BJ (cell line): ENCODE measurements at regions not wholly inside any gene's neighbourhood (a gene's known extent, or its start where the extent isn't known, plus 50 kb on each side); places are given as distances from the start of the nearest gene placed in this dataset.

Experiments
- CTCF ChIA-PET: fragments of 350-600 bp; formaldehyde crosslinking; extraction: SDS; loops from one replicate; lab custom pipeline; 2021; ENCODE audit warnings: antibody characterized with exemption, inconsistent platforms; lab: Yijun Ruan, JAX
- POLR2A ChIA-PET: fragments of 300-600 bp; sonication (Branson Sonifier 250); formaldehyde crosslinking; extraction: SDS; loops from one replicate; lab custom pipeline; 2021; ENCODE audit warnings: antibody characterized with exemption; lab: Charles Lee
- DNase-seq: peaks from one replicate; pipeline ENCODE4 v3.0.0-alpha.2; 2011; ENCODE audit warnings: low read depth
- H3K27me3 ChIP-seq: 2 replicates; pipeline ENCODE4 v1.6.0; 2011; ENCODE audit warnings: low read length; ENCODE audit not compliant: control insufficient read depth, insufficient read depth
- H3K36me3 ChIP-seq: 2 replicates; pipeline ENCODE4 v1.5.1; 2011; ENCODE audit warnings: low read length; ENCODE audit not compliant: control insufficient read depth, insufficient read depth
- H3K4me3 ChIP-seq: 2 replicates; pipeline ENCODE4 v1.5.1; 2011; ENCODE audit warnings: low read depth, mild to moderate bottlenecking, control low read depth, low read length
- CTCF ChIP-seq: IDR thresholded peaks from 2 replicates; pipeline ENCODE4 v1.5.1; 2011; ENCODE audit warnings: low read depth, mild to moderate bottlenecking, control low read depth, inconsistent platforms, low read length, moderate library complexity; ENCODE audit not compliant: insufficient read depth

GRCh38 chr18:75533209-75533608 is 105.7 kb upstream of the SMIM21 start:
- ChIA-PET CTCF (no interaction called here), POLR2A (no interaction called here)

GRCh38 chr18:75531851-75532459 is 104.5 kb upstream of the SMIM21 start:
- DNase-seq: no peak
- CTCF ChIA-PET: no interaction called here
- Histone ChIP-seq H3K4me3 (no peak overlapping the region), H3K36me3 (no peaks in the 10 kb centered on the region), H3K27me3 (no peaks in the 10 kb centered on the region)
- POLR2A ChIA-PET: no interaction called here
- TF ChIP-seq CTCF: no peak

More at GRCh38 chr18:75533209-75533608, 105.7 kb upstream of the SMIM21 start:
- no peak for DNase-seq
- TF ChIP-seq CTCF: no peak
- Histone ChIP-seq H3K27me3 (no peaks in the 10 kb centered on the region), H3K4me3 (no peak overlapping the region), H3K36me3 (no peaks in the 10 kb centered on the region)

- CTCF ChIA-PET: no interaction called here
- TF ChIP-seq CTCF: no peak
- POLR2A ChIA-PET: no interaction called here
- no peaks in the 10 kb centered on the region for H3K27me3 ChIP-seq
- no peak overlapping the region for H3K4me3 ChIP-seq
- H3K36me3 ChIP-seq: no peaks in the 10 kb centered on the region
- DNase-seq: no peak
These were observed 103.8 kb upstream of the SMIM21 start for GRCh38 chr18:75531212-75531850.

GRCh38 chr18:75530566-75531211 is 103.2 kb upstream of the SMIM21 start:
- Histone ChIP-seq H3K36me3 (no peaks in the 10 kb centered on the region), H3K4me3 (no peak overlapping the region), H3K27me3 (no peaks in the 10 kb centered on the region)
- DNase-seq: no peak
- CTCF ChIA-PET: no interaction called here
- no peak for TF ChIP-seq CTCF
- POLR2A ChIA-PET: no interaction called here

GRCh38 chr18:75530118-75530517 is 102.6 kb upstream of the SMIM21 start:
- no peak for DNase-seq
- CTCF ChIA-PET: interaction anchor here (1.2 kb wide), 1 partner anchor 15 kb away, joined by 3 read pairs; no protein-coding TSS in a partner anchor
- Histone ChIP-seq H3K36me3 (no peaks in the 10 kb centered on the region), H3K27me3 (no peaks in the 10 kb centered on the region), H3K4me3 (no peak overlapping the region)
- no peak for TF ChIP-seq CTCF
- POLR2A ChIA-PET: no interaction called here
